Trophoblast cell (in vitro differentiated cells and primary cell): ENCODE measurements at regions not wholly inside any gene's neighbourhood (a gene's known extent, or its start where the extent isn't known, plus 50 kb on each side); places are given as distances from the start of the nearest gene placed in this dataset.
A peak's percentile ranks its signal among the peaks of the same experiment; 100 is the strongest.

ENCODE experiments used
- DNase-seq, 2 donors: peaks; one replicate each; pipeline ENCODE4 v3.0.0-alpha.2; 2016
- H2AFZ ChIP-seq: 2 replicates; pipeline ENCODE4 v1.6.1; 2013; ENCODE audit warnings: low read length, moderate library complexity, mild to moderate bottlenecking; ENCODE audit not compliant: insufficient read depth, poor library complexity
- H2AK5ac ChIP-seq: 2 replicates; pipeline ENCODE4 v1.6.1; 2013; ENCODE audit warnings: mild to moderate bottlenecking, low read length
- H2BK120ac ChIP-seq: 2 replicates; pipeline ENCODE4 v1.6.1; 2013; ENCODE audit warnings: low read length, mild to moderate bottlenecking, moderate library complexity; ENCODE audit not compliant: insufficient read depth, poor library complexity
- H2BK12ac ChIP-seq: 2 replicates; pipeline ENCODE4 v1.6.1; 2013; ENCODE audit warnings: mild to moderate bottlenecking, low read length, moderate library complexity
- H2BK5ac ChIP-seq: 2 replicates; pipeline ENCODE4 v1.6.1; 2013; ENCODE audit warnings: low read length, low read depth, moderate library complexity, mild to moderate bottlenecking; ENCODE audit not compliant: poor library complexity
- H3K14ac ChIP-seq: 2 replicates; pipeline ENCODE4 v1.6.1; 2013; ENCODE audit warnings: mild to moderate bottlenecking, low read length
- H3K18ac ChIP-seq: 2 replicates; pipeline ENCODE4 v1.6.1; 2013; ENCODE audit warnings: mild to moderate bottlenecking, low read length
- H3K23ac ChIP-seq: 2 replicates; pipeline ENCODE4 v1.6.1; 2013; ENCODE audit warnings: low read length
- H3K27ac ChIP-seq: 2 replicates; pipeline ENCODE4 v1.5.1; 2013; ENCODE audit warnings: low read depth, mild to moderate bottlenecking, inconsistent platforms, low read length, moderate library complexity
- H3K27me3 ChIP-seq: 2 replicates; pipeline ENCODE4 v1.6.1; 2013; ENCODE audit warnings: inconsistent platforms, mild to moderate bottlenecking, low read length, moderate library complexity; ENCODE audit not compliant: insufficient read depth
- H3K36me3 ChIP-seq, 2 experiments: 1 replicate in 1 of 2; 2 replicates in 1 of 2; pipeline ENCODE4 v1.6.1; 2013; ENCODE audit warnings: low read length in 2 of 2, mild to moderate bottlenecking in 2 of 2, moderate library complexity in 1 of 2; ENCODE audit not compliant: insufficient read depth in 2 of 2, control insufficient read depth in 1 of 2
- H3K4ac ChIP-seq: 2 replicates; pipeline ENCODE4 v1.6.1; 2013; ENCODE audit warnings: low read depth, mild to moderate bottlenecking, low read length, moderate library complexity
- H3K4me1 ChIP-seq, 2 experiments: 1 replicate in 1 of 2; 2 replicates in 1 of 2; pipeline ENCODE4 v1.6.1; 2013; ENCODE audit warnings: low read length in 2 of 2, mild to moderate bottlenecking in 2 of 2, moderate library complexity in 1 of 2; ENCODE audit not compliant: insufficient read depth in 2 of 2, control insufficient read depth in 1 of 2
- H3K4me2 ChIP-seq: 2 replicates; pipeline ENCODE4 v1.6.1; 2013; ENCODE audit warnings: inconsistent platforms, mild to moderate bottlenecking, low read length, moderate library complexity
- H3K4me3 ChIP-seq: 2 replicates; pipeline ENCODE4 v1.5.1; 2013; ENCODE audit warnings: mild to moderate bottlenecking, low read depth, low read length, inconsistent platforms
- H3K79me1 ChIP-seq: one replicate; pipeline ENCODE4 v1.6.1; 2013; ENCODE audit warnings: low read length
- H3K79me2 ChIP-seq: 2 replicates; pipeline ENCODE4 v1.6.1; 2013; ENCODE audit warnings: low read length, mild to moderate bottlenecking; ENCODE audit not compliant: control insufficient read depth, insufficient read depth, poor library complexity
- H3K9ac ChIP-seq: 2 replicates; pipeline ENCODE4 v1.6.1; 2013; ENCODE audit warnings: mild to moderate bottlenecking, low read length
- H3K9me3 ChIP-seq: 2 replicates; pipeline ENCODE4 v1.6.1; 2013; ENCODE audit warnings: low read depth, mild to moderate bottlenecking, control low read depth, inconsistent platforms, low read length; ENCODE audit not compliant: insufficient read depth
- H4K12ac ChIP-seq: 2 replicates; pipeline ENCODE4 v1.6.1; 2013; ENCODE audit warnings: low read depth, mild to moderate bottlenecking, low read length, moderate library complexity
- H4K8ac ChIP-seq: 2 replicates; pipeline ENCODE4 v1.6.1; 2013; ENCODE audit warnings: low read depth, mild to moderate bottlenecking, low read length, moderate library complexity
- H4K91ac ChIP-seq: one replicate; pipeline ENCODE4 v1.6.1; 2013; ENCODE audit warnings: low read depth, mild to moderate bottlenecking, low read length, moderate library complexity
- WGBS: extraction: QIAGEN DNeasy Blood & Tissue Kit; methylation state at CpG from one replicate; pipeline ENCODE4 v1.1.7; 2013; ENCODE audit warnings: missing lambda C conversion rate; ENCODE audit not compliant: insufficient read length, insufficient coverage; ENCODE audit errors: extremely low coverage; 5-methylcytosine and 5-hydroxymethylcytosine counted together

GRCh38 chr20:12022126-12022525, 104.4 kb downstream of the BTBD3 start:
- no peak overlapping the region for H2AK5ac ChIP-seq
- no peak overlapping the region for H2BK12ac ChIP-seq
- no peak overlapping the region for H3K4ac ChIP-seq
- no peak overlapping the region for H3K27ac ChIP-seq
- H3K9me3 ChIP-seq = no peaks in the 10 kb centered on the region
- H3K79me2 ChIP-seq = no peaks in the 10 kb centered on the region
- H2BK120ac ChIP-seq = no peak overlapping the region
- no peaks in the 10 kb centered on the region for H3K79me1 ChIP-seq
- H3K18ac ChIP-seq = no peak overlapping the region
- no peak overlapping the region for H3K9ac ChIP-seq
- no peak overlapping the region for H3K4me3 ChIP-seq
- H2BK5ac ChIP-seq = no peak overlapping the region
- no peaks in the 10 kb centered on the region for H3K36me3 ChIP-seq
- H2AFZ ChIP-seq = no peak overlapping the region
- no peak overlapping the region for H4K8ac ChIP-seq
- no CpG with 5 or more reads among the region's 2 CpGs for WGBS
- H3K14ac ChIP-seq = no peak overlapping the region
- H3K4me1 ChIP-seq = no peaks in the 10 kb centered on the region
- no peaks in the 10 kb centered on the region for H3K27me3 ChIP-seq
- H3K4me2 ChIP-seq = no peak overlapping the region
- DNase-seq = no peak
- no peak overlapping the region for H3K23ac ChIP-seq
- H4K91ac ChIP-seq = no peak overlapping the region
- H4K12ac ChIP-seq = no peak overlapping the region

GRCh38 chr20:12023194-12023795, 105.6 kb downstream of the BTBD3 start:
- H2BK12ac ChIP-seq = no peak overlapping the region
- no peaks in the 10 kb centered on the region for H3K27me3 ChIP-seq
- DNase-seq = no peak
- H3K23ac ChIP-seq = no peak overlapping the region
- no peak overlapping the region for H3K18ac ChIP-seq
- H3K4me2 ChIP-seq = no peak overlapping the region
- H2AK5ac ChIP-seq = no peak overlapping the region
- no peaks in the 10 kb centered on the region for H3K36me3 ChIP-seq
- no peak overlapping the region for H4K12ac ChIP-seq
- no peak overlapping the region for H4K91ac ChIP-seq
- no CpG with 5 or more reads among the region's 3 CpGs for WGBS
- no peak overlapping the region for H2BK120ac ChIP-seq
- H3K27ac ChIP-seq = no peak overlapping the region
- no peak overlapping the region for H3K4ac ChIP-seq
- H3K9ac ChIP-seq = no peak overlapping the region
- no peaks in the 10 kb centered on the region for H3K4me1 ChIP-seq
- no peaks in the 10 kb centered on the region for H3K79me1 ChIP-seq
- no peak overlapping the region for H4K8ac ChIP-seq
- no peak overlapping the region for H2AFZ ChIP-seq
- H2BK5ac ChIP-seq = no peak overlapping the region
- no peaks in the 10 kb centered on the region for H3K79me2 ChIP-seq
- H3K4me3 ChIP-seq = no peak overlapping the region
- no peak overlapping the region for H3K14ac ChIP-seq
- H3K9me3 ChIP-seq = no peaks in the 10 kb centered on the region

DNA sequence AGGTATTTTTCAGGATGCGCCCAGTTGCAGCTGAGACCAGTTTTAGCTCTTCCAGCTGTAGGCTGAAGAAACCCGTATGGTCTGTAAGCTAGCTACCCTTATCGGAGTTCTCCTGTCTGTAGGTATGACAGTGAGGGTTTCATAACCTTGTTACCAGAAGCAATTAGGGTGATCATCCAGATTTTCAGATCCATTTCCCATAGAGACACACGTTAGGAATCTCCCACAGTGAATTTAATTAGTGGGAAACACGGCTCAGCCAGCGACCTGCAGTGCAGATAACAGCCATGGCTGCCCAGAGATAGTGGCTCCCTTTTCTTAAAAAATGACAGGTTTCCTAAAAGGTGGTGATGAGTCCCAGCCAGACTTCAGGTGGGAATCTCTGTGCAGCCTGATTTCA, 111.1 kb downstream of the BTBD3 start:
- Histone ChIP-seq H3K4ac (no peak overlapping the region), H3K4me2 (no peak overlapping the region), H3K79me2 (no peaks in the 10 kb centered on the region), H4K8ac (no peak overlapping the region), H4K12ac (no peak overlapping the region), H2BK12ac (no peak overlapping the region), H3K23ac (no peak overlapping the region), H4K91ac (no peak overlapping the region), H3K79me1 (no peaks in the 10 kb centered on the region), H3K9me3 (no peaks in the 10 kb centered on the region), H3K4me1 (no peaks in the 10 kb centered on the region), H3K14ac (no peak overlapping the region), H3K27me3 (no peaks in the 10 kb centered on the region), H3K27ac (no peak overlapping the region), H3K36me3 (no peaks in the 10 kb centered on the region), H2BK120ac (no peak overlapping the region), H2AK5ac (no peak overlapping the region), H2BK5ac (no peak overlapping the region), H3K18ac (no peak overlapping the region), H3K4me3 (no peak overlapping the region), H3K9ac (no peak overlapping the region), H2AFZ (no peak overlapping the region)
- whole genome bisulfite sequencing = no CpG with 5 or more reads among the region's 6 CpGs
- peak; percentile 73 to 75 for DNase-seq

GRCh38 chr20:12030470-12030869, 112.8 kb downstream of the BTBD3 start:
- Histone ChIP-seq H2AK5ac (no peak overlapping the region), H4K8ac (no peak overlapping the region), H4K91ac (no peak overlapping the region), H3K14ac (no peak overlapping the region), H3K9ac (no peak overlapping the region), H3K23ac (no peak overlapping the region), H3K27ac (no peak overlapping the region), H2AFZ (no peak overlapping the region), H3K36me3 (no peaks in the 10 kb centered on the region), H3K79me2 (no peaks in the 10 kb centered on the region), H3K4me1 (no peaks in the 10 kb centered on the region), H2BK120ac (no peak overlapping the region), H3K18ac (no peak overlapping the region), H3K4me2 (no peak overlapping the region), H3K9me3 (no peaks in the 10 kb centered on the region), H2BK5ac (no peak overlapping the region), H4K12ac (no peak overlapping the region), H3K4ac (no peak overlapping the region), H3K4me3 (no peak overlapping the region), H2BK12ac (no peak overlapping the region), H3K79me1 (no peaks in the 10 kb centered on the region), H3K27me3 (no peaks in the 10 kb centered on the region)
- no peak for DNase-seq
- WGBS = no CpG with 5 or more reads among the region's 4 CpGs
